ENCODE measurements at regions not wholly inside any gene's neighbourhood (a gene's known extent, or its start where the extent isn't known, plus 50 kb on each side); places are given as distances from the start of the nearest gene placed in this dataset.

DNA sequence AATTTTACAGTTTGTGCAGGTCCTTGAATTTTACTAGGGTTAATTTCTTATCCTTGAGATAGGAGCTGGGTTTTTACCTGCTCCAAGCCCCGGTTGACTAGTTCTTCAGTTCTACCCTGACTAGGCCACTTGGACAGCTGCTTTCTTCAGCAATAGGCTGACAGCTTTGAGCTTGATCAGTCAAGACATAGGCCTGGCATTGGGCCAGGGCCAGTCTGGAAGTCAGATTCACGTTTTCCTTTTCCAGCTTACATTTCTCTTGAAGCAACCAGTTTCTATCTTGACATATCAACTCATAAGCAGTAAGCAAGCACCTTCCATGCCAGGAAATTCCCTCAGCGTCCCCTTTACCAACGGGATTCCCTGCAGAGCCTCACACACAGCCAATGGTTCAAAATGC is 63.7 kb upstream of the AJAP1 start:
- TF ChIP-seq, protein P1, sequence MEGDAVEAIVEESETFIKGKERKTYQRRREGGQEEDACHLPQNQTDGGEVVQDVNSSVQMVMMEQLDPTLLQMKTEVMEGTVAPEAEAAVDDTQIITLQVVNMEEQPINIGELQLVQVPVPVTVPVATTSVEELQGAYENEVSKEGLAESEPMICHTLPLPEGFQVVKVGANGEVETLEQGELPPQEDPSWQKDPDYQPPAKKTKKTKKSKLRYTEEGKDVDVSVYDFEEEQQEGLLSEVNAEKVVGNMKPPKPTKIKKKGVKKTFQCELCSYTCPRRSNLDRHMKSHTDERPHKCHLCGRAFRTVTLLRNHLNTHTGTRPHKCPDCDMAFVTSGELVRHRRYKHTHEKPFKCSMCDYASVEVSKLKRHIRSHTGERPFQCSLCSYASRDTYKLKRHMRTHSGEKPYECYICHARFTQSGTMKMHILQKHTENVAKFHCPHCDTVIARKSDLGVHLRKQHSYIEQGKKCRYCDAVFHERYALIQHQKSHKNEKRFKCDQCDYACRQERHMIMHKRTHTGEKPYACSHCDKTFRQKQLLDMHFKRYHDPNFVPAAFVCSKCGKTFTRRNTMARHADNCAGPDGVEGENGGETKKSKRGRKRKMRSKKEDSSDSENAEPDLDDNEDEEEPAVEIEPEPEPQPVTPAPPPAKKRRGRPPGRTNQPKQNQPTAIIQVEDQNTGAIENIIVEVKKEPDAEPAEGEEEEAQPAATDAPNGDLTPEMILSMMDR (IDR thresholded peaks at IDR 0.05), result no peak
- TF ChIP-seq POLR2A (IDR thresholded peaks at IDR 0.05), result no peak
- TF ChIP-seq EP300 (IDR thresholded peaks at IDR 0.05), result no peak
